OCI-LY7 (cell line): ENCODE measurements at regions not wholly inside any gene's neighbourhood (a gene's known extent, or its start where the extent isn't known, plus 50 kb on each side); places are given as distances from the start of the nearest gene placed in this dataset.

Experiments used
- BruUV-seq: library from RNA; stranded (reverse); fragments of 400-500 nt; replicated peaks from 2 replicates; lab custom pipeline; 2021; lab: Mats Ljungman, UMichigan
- CTCF ChIA-PET: fragments of 300-600 bp; sonication (Branson Sonifier 250); formaldehyde crosslinking; loops from one replicate; lab custom pipeline; 2022; ENCODE audit warnings: antibody characterized with exemption; ENCODE audit not compliant: unreplicated experiment; lab: Charles Lee
- POLR2A ChIA-PET: fragments of 300-600 bp; sonication (Branson Sonifier 250); formaldehyde crosslinking; loops from one replicate; lab custom pipeline; 2022; ENCODE audit warnings: antibody characterized with exemption; lab: Charles Lee
- DNase-seq: peaks from one replicate; pipeline ENCODE4 v3.0.0-alpha.2; 2015; ENCODE audit warnings: low spot score
- H2AFZ ChIP-seq: fragments of 200-600 bp; sonication (generic), shearing (Covaris generic); 2 replicates; pipeline ENCODE4 v1.6.1; 2014; ENCODE audit warnings: mild to moderate bottlenecking, antibody characterized with exemption, low read length, moderate library complexity
- H3K27ac ChIP-seq: fragments of 200-600 bp; sonication (generic); 2 replicates; pipeline ENCODE4 v1.5.1; 2014; ENCODE audit warnings: mixed run types, low read depth, mild to moderate bottlenecking, moderate library complexity, low read length, inconsistent platforms; ENCODE audit not compliant: poor library complexity, severe bottlenecking
- H3K36me3 ChIP-seq: fragments of 200-600 bp; sonication (generic); 2 replicates; pipeline ENCODE4 v1.6.1; 2014; ENCODE audit warnings: mild to moderate bottlenecking, antibody characterized with exemption, low read length, moderate library complexity, mixed read lengths; ENCODE audit not compliant: insufficient read depth
- H3K4me1 ChIP-seq: fragments of 200-600 bp; sonication (generic); 2 replicates; pipeline ENCODE4 v1.5.1; 2014; ENCODE audit warnings: mild to moderate bottlenecking, low read length; ENCODE audit not compliant: insufficient read depth, poor library complexity, severe bottlenecking
- H3K4me2 ChIP-seq: fragments of 200-600 bp; sonication (generic); 2 replicates; pipeline ENCODE4 v1.6.1; 2014; ENCODE audit warnings: mild to moderate bottlenecking, low read length
- H3K4me3 ChIP-seq: fragments of 200-600 bp; sonication (generic); 2 replicates; pipeline ENCODE4 v1.5.1; 2014; ENCODE audit warnings: mild to moderate bottlenecking, low read depth, low read length; ENCODE audit not compliant: poor library complexity, severe bottlenecking
- H3K79me2 ChIP-seq: fragments of 200-600 bp; sonication (generic); 2 replicates; pipeline ENCODE4 v1.6.1; 2016; ENCODE audit warnings: low read depth, mild to moderate bottlenecking, low read length, moderate library complexity, mixed read lengths; ENCODE audit not compliant: insufficient read depth
- H3K9me2 ChIP-seq: fragments of 200-600 bp; sonication (generic); 2 replicates; pipeline ENCODE4 v1.6.1; 2016; ENCODE audit warnings: mild to moderate bottlenecking, low read length, mixed read lengths; ENCODE audit not compliant: insufficient read depth
- H3K9me3 ChIP-seq: fragments of 200-600 bp; sonication (generic); 2 replicates; pipeline ENCODE4 v1.6.1; 2014; ENCODE audit warnings: mild to moderate bottlenecking, mixed run types, low read length, mixed read lengths
- H4K20me1 ChIP-seq: fragments of 200-600 bp; sonication (generic); 2 replicates; pipeline ENCODE4 v1.6.1; 2014; ENCODE audit warnings: mild to moderate bottlenecking, antibody characterized with exemption, low read length, moderate library complexity, mixed read lengths; ENCODE audit not compliant: insufficient read depth
- CTCF ChIP-seq: fragments of 200-600 bp; sonication (generic); conservative IDR thresholded peaks from 2 replicates; pipeline ENCODE4 v1.5.1; 2014; ENCODE audit warnings: mild to moderate bottlenecking, antibody characterized with exemption, low read length, moderate library complexity, mixed read lengths
- EZH2phosphoT487 ChIP-seq: fragments of 200-600 bp; sonication (generic); IDR thresholded peaks from 2 replicates; pipeline ENCODE4 v1.6.1; 2018; ENCODE audit warnings: low read depth, borderline replicate concordance, mild to moderate bottlenecking, mixed run types, antibody characterized with exemption, low read length, moderate library complexity, mixed read lengths
- intact Hi-C: fragments of 100-400 bp; cut with micrococcal nuclease; formaldehyde crosslinking; loops from one replicate; pipeline ENCODE4 v1.10.0; 2022; ENCODE audit not compliant: unreplicated experiment

- Histone ChIP-seq H3K9me2 (no peaks in the 10 kb centered on the region; the same call in 1 of the 2 replicates), H3K9me3 (no peaks in the 10 kb centered on the region), H2AFZ (no peak overlapping the region), H3K4me3 (no peak overlapping the region), H3K4me1 (no peaks in the 10 kb centered on the region), H3K4me2 (no peak overlapping the region), H3K36me3 (no peaks in the 10 kb centered on the region), H4K20me1 (no peaks in the 10 kb centered on the region), H3K27ac (no peak overlapping the region), H3K79me2 (no peaks in the 10 kb centered on the region)
- DNase-seq, result no peak
- no TSS peak for BruUV-seq
- intact Hi-C loops, result no loop called here
- CTCF ChIA-PET, result no interaction called here
- POLR2A ChIA-PET, result interaction anchor here (0.6 to 1.4 kb wide), 3 partner anchors 13 to 255 kb away, joined by 3 read pairs; no protein-coding TSS in a partner anchor
- TF ChIP-seq CTCF (no peak), EZH2phosphoT487 (no peak)
These were observed 290.8 kb upstream of the CHAC2 start for GRCh38 chr2:53476834-53477233.

GRCh38 chr2:53475766-53476165 is 291.8 kb upstream of the CHAC2 start:
- no peaks in the 10 kb centered on the region for H3K79me2 ChIP-seq
- DNase-seq, result no peak
- ChIA-PET POLR2A (no interaction called here), CTCF (no interaction called here)
- no TSS peak for BruUV-seq
- no peak overlapping the region for H3K4me2 ChIP-seq
- intact Hi-C loops, result no loop called here
- H4K20me1 ChIP-seq, result no peaks in the 10 kb centered on the region
- TF ChIP-seq EZH2phosphoT487 (no peak), CTCF (no peak)
- H3K4me3 ChIP-seq, result no peak overlapping the region
- no peaks in the 10 kb centered on the region for H3K4me1 ChIP-seq
- H3K27ac ChIP-seq, result no peak overlapping the region
- no peaks in the 10 kb centered on the region; the same call in 1 of the 2 replicates for H3K9me2 ChIP-seq
- H2AFZ ChIP-seq, result no peak overlapping the region
- no peaks in the 10 kb centered on the region for H3K36me3 ChIP-seq
- H3K9me3 ChIP-seq, result no peaks in the 10 kb centered on the region

GRCh38 chr2:53475321-53475720 is 292.3 kb upstream of the CHAC2 start:
- Histone ChIP-seq H3K4me1 (no peaks in the 10 kb centered on the region), H3K4me2 (no peak overlapping the region), H3K36me3 (no peaks in the 10 kb centered on the region), H3K79me2 (no peaks in the 10 kb centered on the region), H2AFZ (no peak overlapping the region), H3K27ac (no peak overlapping the region), H3K9me3 (no peaks in the 10 kb centered on the region), H4K20me1 (no peaks in the 10 kb centered on the region), H3K9me2 (no peaks in the 10 kb centered on the region; the same call in 1 of the 2 replicates), H3K4me3 (no peak overlapping the region)
- CTCF ChIA-PET, result no interaction called here
- BruUV-seq, result no TSS peak
- POLR2A ChIA-PET, result no interaction called here
- TF ChIP-seq CTCF (no peak), EZH2phosphoT487 (no peak)
- intact Hi-C loops, result no loop called here
- DNase-seq, result no peak
